OCI-LY1 (cell line): ENCODE measurements at regions not wholly inside any gene's neighbourhood (a gene's known extent, or its start where the extent isn't known, plus 50 kb on each side); places are given as distances from the start of the nearest gene placed in this dataset.
A peak's percentile ranks its signal among the peaks of the same experiment; 100 is the strongest.

Source experiments
- H2AFZ ChIP-seq: fragments of 200-600 bp; sonication (generic), shearing (Covaris generic); 2 replicates; pipeline ENCODE4 v1.6.0; 2014; ENCODE audit warnings: antibody characterized with exemption, mild to moderate bottlenecking, low read length
- H3F3A ChIP-seq: fragments of 200-600 bp; sonication (generic), shearing (Covaris generic); 2 replicates; pipeline ENCODE4 v1.6.0; 2014; ENCODE audit warnings: mild to moderate bottlenecking, antibody characterized with exemption, low read length, moderate library complexity; ENCODE audit not compliant: insufficient read depth
- H3K27ac ChIP-seq: fragments of 200-600 bp; sonication (generic); 2 replicates; pipeline ENCODE4 v1.5.1; 2014; ENCODE audit warnings: low read length, mixed run types, mild to moderate bottlenecking, low read depth; ENCODE audit not compliant: poor library complexity, severe bottlenecking
- H3K27me3 ChIP-seq: fragments of 200-600 bp; sonication (generic); 2 replicates; pipeline ENCODE4 v1.6.0; 2014; ENCODE audit warnings: antibody characterized with exemption, mild to moderate bottlenecking, low read length, moderate library complexity; ENCODE audit not compliant: insufficient read depth
- H3K36me3 ChIP-seq: fragments of 200-600 bp; sonication (generic); 2 replicates; pipeline ENCODE4 v1.6.1; 2014; ENCODE audit warnings: mild to moderate bottlenecking, antibody characterized with exemption, low read length, moderate library complexity, mixed read lengths; ENCODE audit not compliant: insufficient read depth
- H3K4me1 ChIP-seq: fragments of 200-600 bp; sonication (generic); 2 replicates; pipeline ENCODE4 v1.5.1; 2014; ENCODE audit warnings: mild to moderate bottlenecking, low read length, moderate library complexity; ENCODE audit not compliant: insufficient read depth, severe bottlenecking
- H3K4me2 ChIP-seq: fragments of 200-600 bp; sonication (generic), shearing (Covaris generic); 2 replicates; pipeline ENCODE4 v1.6.1; 2014; ENCODE audit warnings: low read length
- H3K4me3 ChIP-seq: fragments of 200-600 bp; sonication (generic); 2 replicates; pipeline ENCODE4 v1.5.1; 2014; ENCODE audit warnings: low read length, low read depth, mild to moderate bottlenecking, mixed read lengths; ENCODE audit not compliant: poor library complexity, severe bottlenecking
- H3K79me2 ChIP-seq: fragments of 200-600 bp; shearing (Covaris generic); 2 replicates; pipeline ENCODE4 v1.6.1; 2016; ENCODE audit warnings: mixed run types, low read length, mixed read lengths; ENCODE audit not compliant: insufficient read depth
- H3K9ac ChIP-seq: fragments of 200-600 bp; sonication (generic), shearing (Covaris generic); 2 replicates; pipeline ENCODE4 v1.6.1; 2014; ENCODE audit warnings: mild to moderate bottlenecking, low read length, mixed read lengths
- H3K9me2 ChIP-seq: fragments of 200-600 bp; sonication (generic), shearing (Covaris generic); 2 replicates; pipeline ENCODE4 v1.6.1; 2014; ENCODE audit warnings: low read depth, mild to moderate bottlenecking, low read length, mixed read lengths
- H3K9me3 ChIP-seq: fragments of 200-600 bp; shearing (Covaris generic); 2 replicates; pipeline ENCODE4 v1.6.1; 2014; ENCODE audit warnings: low read length, mixed read lengths
- H4K20me1 ChIP-seq: fragments of 200-600 bp; sonication (generic), shearing (Covaris generic); 2 replicates; pipeline ENCODE4 v1.6.0; 2016; ENCODE audit warnings: mild to moderate bottlenecking, low read length; ENCODE audit not compliant: insufficient read depth
- EZH2 ChIP-seq: fragments of 200-600 bp; sonication (generic), shearing (Covaris generic); IDR thresholded peaks from 2 replicates; pipeline ENCODE4 v1.8.0; 2017; ENCODE audit warnings: borderline replicate concordance, mixed run types, mild to moderate bottlenecking, antibody characterized with exemption, low read length, moderate library complexity, mixed read lengths
- TF ChIP-seq, protein P1 (sequence below): fragments of 200-600 bp; sonication (generic), shearing (Covaris generic); IDR thresholded peaks from 2 replicates; pipeline ENCODE4 v1.5.1; 2017; ENCODE audit warnings: mild to moderate bottlenecking, antibody characterized with exemption, low read length, moderate library complexity, mixed read lengths

- H4K20me1 ChIP-seq = no peaks in the 10 kb centered on the region
- H3K4me3 ChIP-seq = no peak overlapping the region
- H3K9ac ChIP-seq = no peak overlapping the region
- no peaks in the 10 kb centered on the region for H3F3A ChIP-seq
- H3K27ac ChIP-seq = no peak overlapping the region
- no peak overlapping the region for H3K4me2 ChIP-seq
- no peak for TF ChIP-seq EZH2
- TF ChIP-seq, protein P1, sequence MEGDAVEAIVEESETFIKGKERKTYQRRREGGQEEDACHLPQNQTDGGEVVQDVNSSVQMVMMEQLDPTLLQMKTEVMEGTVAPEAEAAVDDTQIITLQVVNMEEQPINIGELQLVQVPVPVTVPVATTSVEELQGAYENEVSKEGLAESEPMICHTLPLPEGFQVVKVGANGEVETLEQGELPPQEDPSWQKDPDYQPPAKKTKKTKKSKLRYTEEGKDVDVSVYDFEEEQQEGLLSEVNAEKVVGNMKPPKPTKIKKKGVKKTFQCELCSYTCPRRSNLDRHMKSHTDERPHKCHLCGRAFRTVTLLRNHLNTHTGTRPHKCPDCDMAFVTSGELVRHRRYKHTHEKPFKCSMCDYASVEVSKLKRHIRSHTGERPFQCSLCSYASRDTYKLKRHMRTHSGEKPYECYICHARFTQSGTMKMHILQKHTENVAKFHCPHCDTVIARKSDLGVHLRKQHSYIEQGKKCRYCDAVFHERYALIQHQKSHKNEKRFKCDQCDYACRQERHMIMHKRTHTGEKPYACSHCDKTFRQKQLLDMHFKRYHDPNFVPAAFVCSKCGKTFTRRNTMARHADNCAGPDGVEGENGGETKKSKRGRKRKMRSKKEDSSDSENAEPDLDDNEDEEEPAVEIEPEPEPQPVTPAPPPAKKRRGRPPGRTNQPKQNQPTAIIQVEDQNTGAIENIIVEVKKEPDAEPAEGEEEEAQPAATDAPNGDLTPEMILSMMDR = no peak
- no peaks in the 10 kb centered on the region for H3K36me3 ChIP-seq
- H3K27me3 ChIP-seq = no peaks in the 10 kb centered on the region
- no peaks in the 10 kb centered on the region for H3K79me2 ChIP-seq
- H3K4me1 ChIP-seq = no peaks in the 10 kb centered on the region
- H3K9me3 ChIP-seq = no peaks in the 10 kb centered on the region
- no peak overlapping the region for H2AFZ ChIP-seq
- H3K9me2 ChIP-seq = no peaks in the 10 kb centered on the region
Measured at GRCh38 chr3:27824312-27825200, 102.4 kb upstream of the EOMES start.

DNA sequence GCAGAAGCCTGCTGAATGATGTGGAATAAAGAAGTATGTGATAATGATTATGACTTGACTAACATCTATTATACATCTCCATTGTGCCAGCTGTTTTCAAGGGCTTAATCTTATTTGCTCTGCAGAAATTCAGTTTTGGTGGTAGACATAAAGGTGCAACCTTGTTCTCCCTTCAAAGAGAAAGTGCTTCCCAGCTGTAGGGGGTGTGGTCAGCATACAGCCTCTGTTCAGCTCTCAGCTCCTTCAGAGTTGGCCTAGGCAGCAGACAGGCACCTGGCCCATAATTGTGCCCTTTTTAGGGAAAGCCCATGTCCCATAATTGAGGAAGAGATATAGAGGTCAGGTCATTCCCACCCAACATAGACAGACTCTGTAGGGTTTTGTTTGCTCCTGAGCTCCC, 104.3 kb upstream of the EOMES start:
- Histone ChIP-seq H3K9me2 (no peaks in the 10 kb centered on the region), H3K36me3 (no peaks in the 10 kb centered on the region), H3K4me3 (no peak overlapping the region), H3K4me1 (no peaks in the 10 kb centered on the region), H3K27ac (no peak overlapping the region), H3K27me3 (no peaks in the 10 kb centered on the region), H3F3A (no peaks in the 10 kb centered on the region), H3K9ac (no peak overlapping the region), H3K9me3 (no peaks in the 10 kb centered on the region), H3K4me2 (no peak overlapping the region), H3K79me2 (no peaks in the 10 kb centered on the region), H2AFZ (no peak overlapping the region), H4K20me1 (no peaks in the 10 kb centered on the region)
- TF ChIP-seq, protein P1 = no peak
- no peak for TF ChIP-seq EZH2

GRCh38 chr3:27827041-27827440, 104.9 kb upstream of the EOMES start:
- no peak overlapping the region for H3K27ac ChIP-seq

More at GRCh38 chr3:27827041-27827440, 104.9 kb upstream of the EOMES start:
- Histone ChIP-seq H4K20me1 (no peaks in the 10 kb centered on the region), H3K9me3 (no peaks in the 10 kb centered on the region), H3K9me2 (no peaks in the 10 kb centered on the region), H3K79me2 (no peaks in the 10 kb centered on the region), H3K36me3 (no peaks in the 10 kb centered on the region), H3K4me2 (no peak overlapping the region), H2AFZ (no peak overlapping the region), H3K4me3 (no peak overlapping the region), H3K27me3 (no peaks in the 10 kb centered on the region), H3K4me1 (no peaks in the 10 kb centered on the region), H3K9ac (no peak overlapping the region), H3F3A (no peaks in the 10 kb centered on the region)
- TF ChIP-seq, protein P1 = peak; percentile 22; the same call in 1 of the 2 replicates
- no peak for TF ChIP-seq EZH2
